ENCODE measurements at regions not wholly inside any gene's neighbourhood (a gene's known extent, or its start where the extent isn't known, plus 50 kb on each side); places are given as distances from the start of the nearest gene placed in this dataset.

- Mint-ChIP-seq H3K27ac (no peak overlapping the region), H3K4me3 (no peak overlapping the region), H3K9me3 (peaks cover 37% of the 10 kb centered on the region), H3K4me1 (ENCODE audit: low read depth) (no peaks in the 10 kb centered on the region), H3K27me3 (ENCODE audit: insufficient read depth) (no peaks in the 10 kb centered on the region), H3K36me3 (ENCODE audit: low read depth) (no peaks in the 10 kb centered on the region)
- TF ChIP-seq, protein P1, sequence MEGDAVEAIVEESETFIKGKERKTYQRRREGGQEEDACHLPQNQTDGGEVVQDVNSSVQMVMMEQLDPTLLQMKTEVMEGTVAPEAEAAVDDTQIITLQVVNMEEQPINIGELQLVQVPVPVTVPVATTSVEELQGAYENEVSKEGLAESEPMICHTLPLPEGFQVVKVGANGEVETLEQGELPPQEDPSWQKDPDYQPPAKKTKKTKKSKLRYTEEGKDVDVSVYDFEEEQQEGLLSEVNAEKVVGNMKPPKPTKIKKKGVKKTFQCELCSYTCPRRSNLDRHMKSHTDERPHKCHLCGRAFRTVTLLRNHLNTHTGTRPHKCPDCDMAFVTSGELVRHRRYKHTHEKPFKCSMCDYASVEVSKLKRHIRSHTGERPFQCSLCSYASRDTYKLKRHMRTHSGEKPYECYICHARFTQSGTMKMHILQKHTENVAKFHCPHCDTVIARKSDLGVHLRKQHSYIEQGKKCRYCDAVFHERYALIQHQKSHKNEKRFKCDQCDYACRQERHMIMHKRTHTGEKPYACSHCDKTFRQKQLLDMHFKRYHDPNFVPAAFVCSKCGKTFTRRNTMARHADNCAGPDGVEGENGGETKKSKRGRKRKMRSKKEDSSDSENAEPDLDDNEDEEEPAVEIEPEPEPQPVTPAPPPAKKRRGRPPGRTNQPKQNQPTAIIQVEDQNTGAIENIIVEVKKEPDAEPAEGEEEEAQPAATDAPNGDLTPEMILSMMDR (IDR thresholded peaks at IDR 0.05), result no peak
- DNase-seq, result no peak
Measured at GRCh38 chr3:166457382-166457781, 620.2 kb upstream of the BCHE start.

GRCh38 chr3:166456286-166456685 is 619.1 kb upstream of the BCHE start:
- no peak for DNase-seq
- H3K27me3 Mint-ChIP-seq (ENCODE audit: insufficient read depth), result no peaks in the 10 kb centered on the region
- peaks cover 41% of the 10 kb centered on the region for H3K9me3 Mint-ChIP-seq
- TF ChIP-seq, protein P1 (IDR thresholded peaks at IDR 0.05), result no peak
- H3K4me3 Mint-ChIP-seq, result no peak overlapping the region
- H3K4me1 Mint-ChIP-seq (ENCODE audit: low read depth), result no peaks in the 10 kb centered on the region
- H3K27ac Mint-ChIP-seq, result no peak overlapping the region
- no peaks in the 10 kb centered on the region for H3K36me3 Mint-ChIP-seq (ENCODE audit: low read depth)

- no peak for DNase-seq
- H3K4me3 Mint-ChIP-seq, result no peak overlapping the region
- H3K9me3 Mint-ChIP-seq, result peaks cover 41% of the 10 kb centered on the region
- TF ChIP-seq, protein P1 (IDR thresholded peaks at IDR 0.05), result no peak
- no peaks in the 10 kb centered on the region for H3K36me3 Mint-ChIP-seq (ENCODE audit: low read depth)
- H3K27ac Mint-ChIP-seq, result no peak overlapping the region
- no peaks in the 10 kb centered on the region for H3K27me3 Mint-ChIP-seq (ENCODE audit: insufficient read depth)
- no peaks in the 10 kb centered on the region for H3K4me1 Mint-ChIP-seq (ENCODE audit: low read depth)
Measured at GRCh38 chr3:166455744-166456143, 618.5 kb upstream of the BCHE start.

- no peaks in the 10 kb centered on the region for H3K36me3 Mint-ChIP-seq (ENCODE audit: low read depth)
- no peaks in the 10 kb centered on the region for H3K4me1 Mint-ChIP-seq (ENCODE audit: low read depth)
- no peak overlapping the region for H3K27ac Mint-ChIP-seq
- no peaks in the 10 kb centered on the region for H3K27me3 Mint-ChIP-seq (ENCODE audit: insufficient read depth)
- no peak overlapping the region for H3K4me3 Mint-ChIP-seq
- H3K9me3 Mint-ChIP-seq, result peaks cover 37% of the 10 kb centered on the region
- DNase-seq, result no peak
- TF ChIP-seq, protein P1 (IDR thresholded peaks at IDR 0.05), result no peak
Measured at GRCh38 chr3:166453478-166453877, 616.3 kb upstream of the BCHE start.

DNA sequence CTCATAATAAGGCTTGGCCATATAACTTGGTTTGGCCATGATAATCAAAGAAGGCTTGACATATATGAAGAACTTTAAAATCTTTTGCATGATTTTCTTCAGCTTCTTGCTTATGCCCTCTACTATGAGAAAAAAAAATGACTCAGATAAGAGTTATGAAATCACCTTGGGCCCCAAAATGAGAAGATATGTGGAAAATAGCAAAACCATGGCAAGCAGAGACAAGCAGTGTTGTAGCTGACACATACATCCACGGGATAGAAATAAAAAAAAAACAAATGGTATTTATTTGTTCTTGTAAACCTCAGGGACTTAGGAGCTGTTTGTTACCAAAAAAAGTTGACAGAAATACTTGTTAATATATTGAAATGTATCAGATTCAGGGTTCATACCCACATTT is 614.8 kb upstream of the BCHE start:
- no peak for DNase-seq
- Mint-ChIP-seq H3K4me1 (ENCODE audit: low read depth) (no peaks in the 10 kb centered on the region), H3K4me3 (no peak overlapping the region), H3K9me3 (peaks cover 25% of the 10 kb centered on the region), H3K27ac (no peak overlapping the region), H3K36me3 (ENCODE audit: low read depth) (no peaks in the 10 kb centered on the region), H3K27me3 (ENCODE audit: insufficient read depth) (no peaks in the 10 kb centered on the region)
- TF ChIP-seq, protein P1 (IDR thresholded peaks at IDR 0.05), result no peak

DNA sequence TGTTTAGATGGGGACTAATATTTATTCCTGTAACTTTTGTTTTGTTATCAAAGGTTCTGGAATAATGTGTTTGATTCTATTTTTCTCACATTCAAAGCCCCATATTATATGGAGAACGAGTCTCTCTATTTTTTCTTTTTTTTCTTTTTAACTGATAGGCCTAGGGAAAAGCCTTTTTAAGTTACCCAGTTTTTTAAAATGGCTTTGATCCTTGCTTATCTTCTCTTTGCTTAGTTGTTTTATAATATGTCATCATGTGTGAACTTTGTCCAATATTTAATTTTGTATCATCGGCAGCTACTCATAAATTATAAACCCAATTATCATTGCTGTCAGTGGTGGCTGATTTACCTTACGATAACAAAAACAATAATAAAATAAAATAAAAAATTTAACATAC is 610.3 kb upstream of the BCHE start:
- no peak overlapping the region for H3K27ac Mint-ChIP-seq
- peaks cover 26% of the 10 kb centered on the region for H3K9me3 Mint-ChIP-seq
- no peaks in the 10 kb centered on the region for H3K27me3 Mint-ChIP-seq (ENCODE audit: insufficient read depth)
- TF ChIP-seq, protein P1 (IDR thresholded peaks at IDR 0.05), result no peak
- H3K36me3 Mint-ChIP-seq (ENCODE audit: low read depth), result no peaks in the 10 kb centered on the region
- no peaks in the 10 kb centered on the region for H3K4me1 Mint-ChIP-seq (ENCODE audit: low read depth)
- DNase-seq, result no peak
- H3K4me3 Mint-ChIP-seq, result no peak overlapping the region

Data from HFFc6 (cell line).